ENCODE measurements at regions not wholly inside any gene's neighbourhood (a gene's known extent, or its start where the extent isn't known, plus 50 kb on each side); places are given as distances from the start of the nearest gene placed in this dataset.

DNA sequence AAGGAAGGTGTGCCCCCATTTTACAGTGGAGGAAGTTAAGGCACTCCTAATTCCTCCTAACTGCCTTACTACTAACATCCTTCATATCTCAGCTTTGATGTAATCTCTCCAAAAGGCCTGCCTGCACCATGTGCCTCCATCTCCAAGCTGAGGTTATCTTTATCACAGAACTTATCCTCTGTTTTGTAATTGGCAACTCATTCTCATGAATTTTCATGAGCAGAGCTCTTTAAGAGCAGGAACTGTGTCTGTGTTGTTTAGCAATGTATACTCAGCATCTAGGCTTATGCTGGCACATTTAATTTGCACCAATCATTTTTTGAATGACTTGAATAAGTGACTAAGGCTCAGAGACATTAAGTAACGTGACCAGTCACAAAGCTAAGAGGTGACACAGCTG, 147.9 kb upstream of the VLDLR start:
- no peak overlapping the region for H3K4me3 ChIP-seq (ENCODE audit: low read length)
- H3K27ac ChIP-seq (ENCODE audit: low read length) = no peak overlapping the region
- H3K9me3 ChIP-seq (ENCODE audit: control insufficient read depth, low read depth, low read length) = no peaks in the 10 kb centered on the region
- H3K36me3 ChIP-seq (ENCODE audit: control insufficient read depth, insufficient read depth, low read length) = no peaks in the 10 kb centered on the region
- H3K4me1 ChIP-seq (ENCODE audit: control insufficient read depth, insufficient read depth, low read length) = no peaks in the 10 kb centered on the region
- no peak for DNase-seq
- no peaks in the 10 kb centered on the region for H3K27me3 ChIP-seq (ENCODE audit: control insufficient read depth, insufficient read depth, low read length)
- WGBS (ENCODE audit: insufficient coverage, low lambda C conversion rate) = no CpG with 5 or more reads among the region's 1 CpG

GRCh38 chr9:2477755-2478154, 143.8 kb upstream of the VLDLR start:
- WGBS (ENCODE audit: insufficient coverage, low lambda C conversion rate) = no CpG with 5 or more reads among the region's 1 CpG
- H3K4me3 ChIP-seq (ENCODE audit: low read length) = no peak overlapping the region

GRCh38 chr9:2478421-2478820, 143.2 kb upstream of the VLDLR start:
- no peaks in the 10 kb centered on the region for H3K4me1 ChIP-seq (ENCODE audit: control insufficient read depth, insufficient read depth, low read length)
- no peak overlapping the region for H3K27ac ChIP-seq (ENCODE audit: low read length)
- no CpG with 5 or more reads among the region's 3 CpGs for WGBS (ENCODE audit: insufficient coverage, low lambda C conversion rate)

More at GRCh38 chr9:2477755-2478154, 143.8 kb upstream of the VLDLR start:
- Histone ChIP-seq H3K36me3 (ENCODE audit: control insufficient read depth, insufficient read depth, low read length) (no peaks in the 10 kb centered on the region), H3K4me1 (ENCODE audit: control insufficient read depth, insufficient read depth, low read length) (no peaks in the 10 kb centered on the region), H3K27me3 (ENCODE audit: control insufficient read depth, insufficient read depth, low read length) (no peaks in the 10 kb centered on the region), H3K9me3 (ENCODE audit: control insufficient read depth, low read depth, low read length) (no peaks in the 10 kb centered on the region), H3K27ac (ENCODE audit: low read length) (no peak overlapping the region)
- DNase-seq = no peak

DNA sequence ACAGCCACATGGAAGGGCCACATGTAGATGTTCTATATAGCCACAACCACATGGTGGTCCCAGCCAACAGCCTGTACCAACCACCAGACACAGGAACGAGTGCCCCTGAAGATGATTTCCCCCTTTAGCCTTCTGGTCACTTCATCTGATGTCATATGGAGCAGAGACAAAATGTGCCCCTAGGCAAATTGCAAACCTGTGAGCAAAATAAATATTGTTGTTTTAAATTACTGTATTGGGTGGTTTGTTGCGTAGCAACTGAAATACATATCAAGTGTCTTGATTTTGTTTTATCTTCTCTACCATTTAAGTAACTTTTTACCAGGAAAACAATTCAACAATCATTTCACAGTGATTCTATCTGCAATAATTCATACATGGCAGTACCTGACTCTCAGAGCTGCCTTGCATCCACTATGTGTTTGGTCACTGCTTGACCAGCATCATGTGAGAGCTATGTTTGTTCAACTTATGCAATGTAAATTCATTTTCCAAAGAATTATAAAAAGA, 142.5 kb upstream of the VLDLR start:
- no peak overlapping the region for H3K4me3 ChIP-seq (ENCODE audit: low read length)
- no peaks in the 10 kb centered on the region for H3K27me3 ChIP-seq (ENCODE audit: control insufficient read depth, insufficient read depth, low read length)
- 100% methylated on average over 1 of the region's 2 CpGs for WGBS (ENCODE audit: insufficient coverage, low lambda C conversion rate)
- H3K4me1 ChIP-seq (ENCODE audit: control insufficient read depth, insufficient read depth, low read length) = no peaks in the 10 kb centered on the region
- no peak overlapping the region for H3K27ac ChIP-seq (ENCODE audit: low read length)
- H3K9me3 ChIP-seq (ENCODE audit: control insufficient read depth, low read depth, low read length) = no peaks in the 10 kb centered on the region
- DNase-seq = no peak
- H3K36me3 ChIP-seq (ENCODE audit: control insufficient read depth, insufficient read depth, low read length) = no peaks in the 10 kb centered on the region

More at GRCh38 chr9:2478421-2478820, 143.2 kb upstream of the VLDLR start:
- Histone ChIP-seq H3K27me3 (ENCODE audit: control insufficient read depth, insufficient read depth, low read length) (no peaks in the 10 kb centered on the region), H3K36me3 (ENCODE audit: control insufficient read depth, insufficient read depth, low read length) (no peaks in the 10 kb centered on the region), H3K9me3 (ENCODE audit: control insufficient read depth, low read depth, low read length) (no peaks in the 10 kb centered on the region), H3K4me3 (ENCODE audit: low read length) (no peak overlapping the region)
- no peak for DNase-seq

- 60% methylated on average over 1 of the region's 4 CpGs for WGBS (ENCODE audit: insufficient coverage, low lambda C conversion rate)
- DNase-seq = no peak
Measured at GRCh38 chr9:2480255-2480837, 141.2 kb upstream of the VLDLR start.

GRCh38 chr9:2481216-2481615, 140.4 kb upstream of the VLDLR start:
- no peak for DNase-seq
- H3K4me3 ChIP-seq (ENCODE audit: low read length) = no peak overlapping the region
- WGBS (ENCODE audit: insufficient coverage, low lambda C conversion rate) = no CpG with 5 or more reads among the region's 3 CpGs
- H3K27me3 ChIP-seq (ENCODE audit: control insufficient read depth, insufficient read depth, low read length) = no peaks in the 10 kb centered on the region
- no peaks in the 10 kb centered on the region for H3K36me3 ChIP-seq (ENCODE audit: control insufficient read depth, insufficient read depth, low read length)
- H3K9me3 ChIP-seq (ENCODE audit: control insufficient read depth, low read depth, low read length) = no peaks in the 10 kb centered on the region
- H3K27ac ChIP-seq (ENCODE audit: low read length) = no peak overlapping the region
- no peaks in the 10 kb centered on the region for H3K4me1 ChIP-seq (ENCODE audit: control insufficient read depth, insufficient read depth, low read length)

More at GRCh38 chr9:2480255-2480837, 141.2 kb upstream of the VLDLR start:
- H3K27ac ChIP-seq (ENCODE audit: low read length) = no peak overlapping the region
- no peaks in the 10 kb centered on the region for H3K36me3 ChIP-seq (ENCODE audit: control insufficient read depth, insufficient read depth, low read length)
- no peaks in the 10 kb centered on the region for H3K9me3 ChIP-seq (ENCODE audit: control insufficient read depth, low read depth, low read length)
- no peak overlapping the region for H3K4me3 ChIP-seq (ENCODE audit: low read length)
- H3K4me1 ChIP-seq (ENCODE audit: control insufficient read depth, insufficient read depth, low read length) = no peaks in the 10 kb centered on the region
- H3K27me3 ChIP-seq (ENCODE audit: control insufficient read depth, insufficient read depth, low read length) = no peaks in the 10 kb centered on the region

DNA sequence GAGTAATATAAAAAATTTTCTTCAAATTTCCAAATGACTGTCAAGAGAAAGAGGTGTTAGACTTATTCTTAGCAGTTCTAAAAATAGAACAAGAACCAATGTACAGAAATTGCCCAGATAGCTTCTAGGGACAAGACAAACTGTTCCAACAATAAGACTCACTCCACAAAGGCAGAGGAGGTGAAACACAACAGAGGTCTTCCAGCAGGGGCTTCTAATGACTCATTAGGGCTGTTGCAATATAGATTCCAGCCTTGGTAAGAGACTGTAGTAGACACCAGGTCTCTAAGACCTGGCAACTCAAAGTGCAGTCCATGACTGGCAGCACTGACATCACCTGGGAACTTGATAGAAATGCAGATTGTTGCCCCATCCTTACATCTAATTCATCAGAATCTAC, 134.6 kb upstream of the VLDLR start:
- no peaks in the 10 kb centered on the region for H3K4me1 ChIP-seq (ENCODE audit: control insufficient read depth, insufficient read depth, low read length)
- no peaks in the 10 kb centered on the region for H3K36me3 ChIP-seq (ENCODE audit: control insufficient read depth, insufficient read depth, low read length)
- H3K27ac ChIP-seq (ENCODE audit: low read length) = no peak overlapping the region
- H3K27me3 ChIP-seq (ENCODE audit: control insufficient read depth, insufficient read depth, low read length) = no peaks in the 10 kb centered on the region
- H3K4me3 ChIP-seq (ENCODE audit: low read length) = no peak overlapping the region
- no peaks in the 10 kb centered on the region for H3K9me3 ChIP-seq (ENCODE audit: control insufficient read depth, low read depth, low read length)
- no peak for DNase-seq

- WGBS (ENCODE audit: insufficient coverage, low lambda C conversion rate) = 40% methylated on average over 1 of the region's 2 CpGs
Measured at GRCh38 chr9:2489838-2490314, 131.7 kb upstream of the VLDLR start.

DNA sequence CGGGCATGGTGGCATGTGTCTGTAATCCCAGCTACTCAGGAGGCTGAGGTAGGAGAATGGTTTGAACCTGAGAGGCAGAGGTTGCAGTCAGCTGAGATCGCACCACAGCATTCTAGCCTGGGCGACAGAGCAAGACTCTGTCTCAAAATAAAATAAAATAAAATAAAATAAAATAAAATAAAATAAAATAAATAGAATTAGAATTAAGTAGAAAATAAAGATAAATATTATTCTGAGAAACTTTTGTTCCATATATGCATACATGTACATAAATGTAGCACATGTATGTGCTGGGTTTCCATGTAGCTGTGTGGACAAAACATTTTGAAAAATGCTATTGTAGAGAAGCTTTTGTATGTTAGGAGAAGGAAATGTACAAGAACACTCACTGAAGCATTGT, 129.4 kb upstream of the VLDLR start:
- H3K9me3 ChIP-seq (ENCODE audit: control insufficient read depth, low read depth, low read length) = no peaks in the 10 kb centered on the region
- H3K4me3 ChIP-seq (ENCODE audit: low read length) = no peak overlapping the region
- no CpG with 5 or more reads among the region's 3 CpGs for WGBS (ENCODE audit: insufficient coverage, low lambda C conversion rate)
- H3K4me1 ChIP-seq (ENCODE audit: control insufficient read depth, insufficient read depth, low read length) = no peaks in the 10 kb centered on the region
- no peaks in the 10 kb centered on the region for H3K27me3 ChIP-seq (ENCODE audit: control insufficient read depth, insufficient read depth, low read length)
- no peak overlapping the region for H3K27ac ChIP-seq (ENCODE audit: low read length)
- no peaks in the 10 kb centered on the region for H3K36me3 ChIP-seq (ENCODE audit: control insufficient read depth, insufficient read depth, low read length)
- DNase-seq = no peak

More at GRCh38 chr9:2489838-2490314, 131.7 kb upstream of the VLDLR start:
- Histone ChIP-seq H3K36me3 (ENCODE audit: control insufficient read depth, insufficient read depth, low read length) (no peaks in the 10 kb centered on the region), H3K9me3 (ENCODE audit: control insufficient read depth, low read depth, low read length) (no peaks in the 10 kb centered on the region), H3K27ac (ENCODE audit: low read length) (no peak overlapping the region), H3K27me3 (ENCODE audit: control insufficient read depth, insufficient read depth, low read length) (no peaks in the 10 kb centered on the region), H3K4me1 (ENCODE audit: control insufficient read depth, insufficient read depth, low read length) (no peaks in the 10 kb centered on the region), H3K4me3 (ENCODE audit: low read length) (no peak overlapping the region)
- DNase-seq = no peak

- no peaks in the 10 kb centered on the region for H3K36me3 ChIP-seq (ENCODE audit: control insufficient read depth, insufficient read depth, low read length)
- H3K4me3 ChIP-seq (ENCODE audit: low read length) = no peak overlapping the region
- H3K4me1 ChIP-seq (ENCODE audit: control insufficient read depth, insufficient read depth, low read length) = no peaks in the 10 kb centered on the region
- H3K27me3 ChIP-seq (ENCODE audit: control insufficient read depth, insufficient read depth, low read length) = no peaks in the 10 kb centered on the region
- no peak for DNase-seq
- no peak overlapping the region for H3K27ac ChIP-seq (ENCODE audit: low read length)
- no peaks in the 10 kb centered on the region for H3K9me3 ChIP-seq (ENCODE audit: control insufficient read depth, low read depth, low read length)
- WGBS (ENCODE audit: insufficient coverage, low lambda C conversion rate) = no CpG with 5 or more reads among the region's 2 CpGs
Measured at GRCh38 chr9:2493109-2493508, 128.5 kb upstream of the VLDLR start.

DNA sequence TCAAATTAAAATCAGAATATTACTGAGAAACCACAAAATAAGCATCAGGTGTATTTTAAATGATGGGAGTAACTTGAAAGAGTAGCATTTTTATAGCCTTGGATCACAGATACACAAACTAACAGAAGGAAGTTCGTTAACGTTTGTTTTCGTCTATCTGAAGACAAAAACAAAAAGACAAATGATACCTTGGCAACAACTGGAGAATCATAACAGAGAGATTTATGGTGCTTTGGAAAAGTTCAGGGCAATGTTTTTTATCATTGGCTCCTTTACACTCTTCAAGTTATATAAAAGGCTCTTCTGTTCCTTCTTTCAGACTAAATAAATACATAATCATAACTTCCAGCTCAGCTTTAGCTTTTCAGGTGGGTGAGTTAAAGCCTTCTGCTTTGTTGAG, 128.1 kb upstream of the VLDLR start:
- WGBS (ENCODE audit: insufficient coverage, low lambda C conversion rate) = no CpG with 5 or more reads among the region's 3 CpGs
- Histone ChIP-seq H3K27me3 (ENCODE audit: control insufficient read depth, insufficient read depth, low read length) (no peaks in the 10 kb centered on the region), H3K36me3 (ENCODE audit: control insufficient read depth, insufficient read depth, low read length) (no peaks in the 10 kb centered on the region), H3K4me1 (ENCODE audit: control insufficient read depth, insufficient read depth, low read length) (no peaks in the 10 kb centered on the region), H3K9me3 (ENCODE audit: control insufficient read depth, low read depth, low read length) (no peaks in the 10 kb centered on the region), H3K27ac (ENCODE audit: low read length) (no peak overlapping the region), H3K4me3 (ENCODE audit: low read length) (no peak overlapping the region)
- DNase-seq = no peak

Data from large intestine (tissue), 3 donors.